Liver (tissue), 3 donors: ENCODE measurements at regions not wholly inside any gene's neighbourhood (a gene's known extent, or its start where the extent isn't known, plus 50 kb on each side); places are given as distances from the start of the nearest gene placed in this dataset.

Experiments
- RAD21 ChIP-seq, 2 donors: IDR thresholded peaks; 2 replicates each; pipeline ENCODE4 v1.6.1; 2016; ENCODE audit warnings: antibody characterized with exemption in 2 of 2, mild to moderate bottlenecking in 2 of 2
- TAF1 ChIP-seq: conservative IDR thresholded peaks from 2 replicates; pipeline ENCODE4 v1.6.1; 2016; ENCODE audit warnings: antibody characterized with exemption, mild to moderate bottlenecking
- YY1 ChIP-seq: IDR thresholded peaks from 2 replicates; pipeline ENCODE4 v1.6.1; 2016; ENCODE audit warnings: antibody characterized with exemption, mild to moderate bottlenecking
- TF ChIP-seq, protein P1 (sequence below): IDR thresholded peaks from 2 replicates; pipeline ENCODE4 v1.6.1; 2016; ENCODE audit warnings: antibody characterized with exemption
- TF ChIP-seq, protein P2 (sequence below): fragments of 150-350 bp; IDR thresholded peaks from 2 replicates; pipeline ENCODE4 v1.5.1; 2017; ENCODE audit warnings: improper control_type of control experiment, low read depth, low read length; ENCODE audit not compliant: missing input control
- donor health status: healthy.
- donor health status: healthy.

DNA sequence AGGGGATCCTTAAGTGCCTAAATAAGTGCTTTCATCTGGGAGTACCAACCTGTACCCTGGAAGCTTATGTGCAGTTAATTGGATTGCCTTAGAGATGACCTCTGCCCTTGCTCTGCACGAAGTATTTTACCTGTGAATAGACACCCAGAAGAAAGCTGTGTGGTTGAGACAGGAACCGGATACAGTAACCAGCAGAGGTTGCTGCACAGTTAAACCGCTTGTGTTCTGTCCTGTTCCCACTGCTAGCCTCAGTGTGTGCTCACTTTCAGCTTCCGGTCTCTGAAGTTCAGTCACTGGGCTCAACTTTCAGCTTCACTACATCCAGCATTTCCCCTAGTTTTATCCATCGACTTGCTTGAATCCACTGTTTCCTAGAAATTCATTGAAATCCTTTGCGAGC, 185.3 kb downstream of the FAM170A start:
- TF ChIP-seq, protein P1, sequence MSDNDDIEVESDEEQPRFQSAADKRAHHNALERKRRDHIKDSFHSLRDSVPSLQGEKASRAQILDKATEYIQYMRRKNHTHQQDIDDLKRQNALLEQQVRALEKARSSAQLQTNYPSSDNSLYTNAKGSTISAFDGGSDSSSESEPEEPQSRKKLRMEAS = no peak
- TF ChIP-seq, protein P2, sequence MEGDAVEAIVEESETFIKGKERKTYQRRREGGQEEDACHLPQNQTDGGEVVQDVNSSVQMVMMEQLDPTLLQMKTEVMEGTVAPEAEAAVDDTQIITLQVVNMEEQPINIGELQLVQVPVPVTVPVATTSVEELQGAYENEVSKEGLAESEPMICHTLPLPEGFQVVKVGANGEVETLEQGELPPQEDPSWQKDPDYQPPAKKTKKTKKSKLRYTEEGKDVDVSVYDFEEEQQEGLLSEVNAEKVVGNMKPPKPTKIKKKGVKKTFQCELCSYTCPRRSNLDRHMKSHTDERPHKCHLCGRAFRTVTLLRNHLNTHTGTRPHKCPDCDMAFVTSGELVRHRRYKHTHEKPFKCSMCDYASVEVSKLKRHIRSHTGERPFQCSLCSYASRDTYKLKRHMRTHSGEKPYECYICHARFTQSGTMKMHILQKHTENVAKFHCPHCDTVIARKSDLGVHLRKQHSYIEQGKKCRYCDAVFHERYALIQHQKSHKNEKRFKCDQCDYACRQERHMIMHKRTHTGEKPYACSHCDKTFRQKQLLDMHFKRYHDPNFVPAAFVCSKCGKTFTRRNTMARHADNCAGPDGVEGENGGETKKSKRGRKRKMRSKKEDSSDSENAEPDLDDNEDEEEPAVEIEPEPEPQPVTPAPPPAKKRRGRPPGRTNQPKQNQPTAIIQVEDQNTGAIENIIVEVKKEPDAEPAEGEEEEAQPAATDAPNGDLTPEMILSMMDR = no peak
- TF ChIP-seq RAD21 (IDR thresholded peaks at IDR 0.05) = no peak
- TF ChIP-seq YY1 = no peak
- no peak for TF ChIP-seq TAF1
